ENCODE measurements at regions not wholly inside any gene's neighbourhood (a gene's known extent, or its start where the extent isn't known, plus 50 kb on each side); places are given as distances from the start of the nearest gene placed in this dataset.
A peak's percentile ranks its signal among the peaks of the same experiment; 100 is the strongest.
"Not testable (repeated sequence)": the region's sequence is repeated elsewhere in the genome, so short reads cannot be mapped to it uniquely, and the experiment has no call there.

DNA sequence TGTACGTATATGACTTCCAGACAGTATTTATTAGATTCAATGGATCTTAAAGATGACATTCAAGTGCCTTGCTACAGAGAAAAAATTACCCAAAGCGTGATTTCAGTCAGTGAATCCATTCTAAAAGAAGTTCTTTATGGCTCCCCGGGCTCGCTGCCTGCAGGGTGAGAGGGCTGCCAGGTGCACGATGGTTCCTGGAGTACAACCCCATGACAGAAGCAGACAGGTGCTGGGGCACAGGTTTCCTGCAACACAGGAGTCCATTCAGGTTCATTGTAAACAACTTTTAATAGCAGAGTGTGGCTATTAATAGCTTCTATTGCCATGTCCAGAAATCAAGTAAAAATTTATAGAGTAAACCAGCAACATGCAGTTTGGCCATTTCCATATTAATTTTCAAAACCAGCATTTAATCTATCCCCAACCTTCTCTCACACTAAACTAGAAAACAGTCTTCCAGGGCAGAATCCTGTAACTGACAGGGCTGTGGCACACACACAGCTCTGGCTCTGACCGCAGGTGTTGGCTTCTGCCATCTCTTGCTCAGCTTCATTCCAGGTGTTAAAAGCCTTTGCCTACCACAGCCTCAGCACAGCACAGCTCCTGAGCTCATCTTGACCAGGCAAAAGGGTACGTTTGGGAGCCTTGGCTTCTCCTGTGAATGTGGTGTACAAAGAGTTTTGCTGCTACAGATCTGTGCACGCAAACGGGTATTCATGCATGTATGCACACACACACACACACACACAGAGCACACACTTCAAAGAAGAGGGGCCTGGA, 185.9 kb downstream of the MEX3B start:
- no peak for DNase-seq

DNA sequence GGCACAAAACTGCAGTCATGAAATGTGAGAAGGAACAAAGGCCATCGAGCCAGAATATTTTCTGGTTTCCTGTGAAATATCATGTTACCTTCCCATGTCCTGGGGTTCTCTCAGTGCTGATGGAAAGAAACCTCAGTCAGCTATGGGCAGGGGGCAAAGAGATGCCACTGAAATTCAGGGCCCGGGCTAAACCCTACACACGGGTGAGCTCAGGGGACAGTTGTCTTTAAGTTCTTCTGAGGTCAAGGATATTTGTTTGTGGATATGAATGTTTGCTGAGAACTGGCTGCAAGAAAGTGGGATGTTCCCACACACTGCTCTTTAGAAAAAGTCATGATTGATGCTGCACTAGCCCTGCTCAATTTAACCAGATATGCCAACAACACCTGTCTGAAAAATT, 187.2 kb downstream of the MEX3B start:
- DNase-seq: no peak

DNA sequence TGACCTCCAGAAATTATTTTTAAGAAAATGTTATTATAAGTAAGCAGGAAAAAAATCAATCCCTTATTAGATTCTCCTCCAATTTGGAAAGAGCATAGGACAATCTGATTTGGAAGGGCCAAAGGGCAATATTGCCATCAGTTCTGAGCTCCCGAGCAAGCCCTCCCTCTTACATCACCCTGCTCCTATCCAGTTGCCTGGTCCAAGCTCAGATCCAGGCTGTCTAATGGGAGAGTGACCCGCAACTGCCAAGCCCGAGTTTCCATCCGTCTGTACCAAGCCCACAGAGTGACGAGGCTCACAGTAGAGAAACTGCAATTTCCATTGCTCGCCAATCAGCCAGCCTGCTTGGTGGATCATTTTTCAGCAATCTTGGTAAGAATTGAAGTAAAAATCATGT, 187.7 kb downstream of the MEX3B start:
- DNase-seq: no peak

DNA sequence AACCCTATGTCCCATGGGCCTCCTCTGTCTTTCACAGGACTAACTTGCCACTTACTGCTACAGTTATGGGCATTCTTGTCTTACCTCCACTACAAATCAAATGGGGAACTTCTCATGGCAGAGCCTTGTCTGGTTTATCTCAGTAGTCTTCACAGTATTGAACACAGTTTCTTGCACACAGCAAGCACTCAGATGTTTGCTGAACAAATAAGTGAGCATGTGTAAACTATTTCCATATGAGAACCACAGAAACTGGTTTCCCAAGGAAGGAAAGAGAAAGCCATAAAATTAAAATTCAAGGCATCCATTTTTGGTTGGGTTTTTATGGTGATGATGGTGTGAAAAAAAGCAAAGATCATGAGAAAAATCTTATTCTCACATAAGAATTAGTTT, 189.2 kb downstream of the MEX3B start:
- no peak for DNase-seq

DNA sequence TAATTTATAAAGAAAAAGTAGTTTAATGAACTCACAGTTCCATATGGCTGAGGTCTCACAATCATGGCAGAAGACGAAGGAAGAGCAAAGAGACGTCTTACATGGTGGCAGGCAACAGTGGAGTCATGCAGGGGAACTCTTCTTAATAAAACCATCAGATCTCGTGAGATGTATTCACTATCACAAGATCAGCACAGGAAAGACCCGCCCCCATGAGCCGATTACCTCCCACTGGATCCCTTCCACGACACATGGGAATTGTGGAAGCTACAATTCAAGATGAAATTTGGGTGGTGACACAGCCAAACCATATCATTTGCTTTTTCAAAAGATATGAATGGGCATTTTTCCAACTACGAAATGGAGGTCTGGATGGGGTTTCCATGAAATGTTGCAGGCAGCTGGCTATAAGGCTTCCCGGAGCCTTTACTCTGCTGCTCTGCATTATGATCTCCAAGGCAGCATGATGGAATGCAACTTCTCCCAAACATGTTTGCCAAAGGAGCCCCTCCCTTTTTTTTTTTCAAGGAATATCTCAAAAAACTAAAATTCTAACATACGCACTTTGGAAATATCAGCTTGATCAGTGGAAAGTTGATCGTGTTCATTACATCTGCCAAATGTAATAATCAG, 189.7 kb downstream of the MEX3B start:
- no peak for DNase-seq

DNA sequence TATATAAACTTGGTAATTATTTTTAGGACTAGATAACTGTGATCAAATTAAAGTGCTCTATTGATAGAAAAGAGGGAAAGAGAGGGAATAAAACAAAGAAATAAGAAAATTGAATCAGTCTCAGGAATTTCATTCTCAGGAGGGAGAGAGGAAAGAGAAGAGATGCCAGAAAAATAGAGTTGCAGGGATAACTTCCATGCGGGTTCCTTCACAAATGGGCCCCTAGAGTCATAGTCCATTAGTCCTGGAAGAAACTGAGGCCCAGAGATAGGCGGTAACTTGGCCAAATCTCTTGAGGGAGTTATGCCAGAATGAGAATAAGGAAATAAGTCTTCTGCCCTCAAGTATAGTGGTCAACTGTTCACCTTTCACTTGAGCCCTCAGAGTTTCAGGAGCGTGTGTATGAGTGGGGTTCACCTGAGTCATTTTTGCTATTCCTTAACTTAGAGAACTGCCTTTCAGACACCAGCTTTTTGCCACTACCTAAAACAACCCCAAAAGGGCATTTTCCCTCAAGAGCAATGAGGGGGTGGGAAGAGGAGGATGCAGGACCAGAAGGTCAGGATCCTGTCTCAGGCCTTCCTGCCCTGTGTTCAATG, 192.6 kb downstream of the MEX3B start:
- DNase-seq: no peak

DNA sequence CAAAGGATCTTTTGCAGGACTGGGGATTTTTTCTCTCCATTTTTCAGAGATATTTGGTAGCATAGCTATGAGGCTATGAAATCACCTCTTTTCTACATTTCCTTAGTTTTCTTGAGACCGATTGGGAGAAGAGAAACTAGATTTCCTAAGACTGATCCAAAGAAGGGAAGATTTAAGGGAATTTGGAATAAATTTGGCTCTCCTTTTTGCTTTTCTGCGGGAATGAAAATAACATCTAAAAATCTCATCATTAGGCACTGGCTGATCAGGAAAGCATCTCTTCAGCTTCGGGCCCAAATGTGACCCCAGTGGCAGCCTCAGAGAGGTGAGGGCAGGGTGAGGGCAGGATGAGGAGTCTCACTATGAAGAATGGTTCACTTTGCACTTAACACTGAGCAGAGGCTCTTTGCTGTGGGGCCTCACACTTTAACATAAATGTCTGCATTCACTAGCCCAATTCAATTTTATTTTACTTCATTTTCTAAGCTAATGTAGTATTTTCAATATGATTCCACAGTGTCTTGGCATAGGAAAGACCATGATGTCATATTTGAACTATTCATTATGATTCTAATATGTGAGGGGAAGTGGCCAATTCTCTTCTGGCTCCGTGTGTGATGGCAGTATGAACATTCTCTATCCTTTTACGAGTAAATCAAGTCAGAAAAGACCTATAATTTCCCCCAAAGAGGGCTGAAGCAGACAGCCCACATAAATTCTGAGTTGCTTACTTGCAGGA, 193.2 kb downstream of the MEX3B start:
- no peak for DNase-seq

DNA sequence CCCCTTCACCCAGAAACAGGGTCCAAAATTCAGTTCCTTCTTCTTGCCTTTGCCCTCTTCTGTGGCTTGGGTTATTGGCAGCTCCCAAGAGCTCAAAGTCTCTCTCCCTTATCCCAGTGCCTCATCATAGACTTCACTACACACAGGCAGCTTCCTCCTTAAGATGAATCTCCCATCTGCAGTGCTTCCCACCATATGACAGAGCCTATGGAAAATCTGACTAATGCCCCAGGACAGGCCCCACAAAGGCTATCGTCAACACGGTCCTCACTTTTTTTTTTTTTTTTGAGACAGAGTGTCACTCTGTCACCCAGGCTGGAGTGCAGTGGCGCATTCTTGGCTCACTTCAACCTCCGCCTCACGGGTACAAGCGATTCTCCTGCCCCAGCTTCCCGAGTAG, 194.1 kb downstream of the MEX3B start:
- DNase-seq: no peak

DNA sequence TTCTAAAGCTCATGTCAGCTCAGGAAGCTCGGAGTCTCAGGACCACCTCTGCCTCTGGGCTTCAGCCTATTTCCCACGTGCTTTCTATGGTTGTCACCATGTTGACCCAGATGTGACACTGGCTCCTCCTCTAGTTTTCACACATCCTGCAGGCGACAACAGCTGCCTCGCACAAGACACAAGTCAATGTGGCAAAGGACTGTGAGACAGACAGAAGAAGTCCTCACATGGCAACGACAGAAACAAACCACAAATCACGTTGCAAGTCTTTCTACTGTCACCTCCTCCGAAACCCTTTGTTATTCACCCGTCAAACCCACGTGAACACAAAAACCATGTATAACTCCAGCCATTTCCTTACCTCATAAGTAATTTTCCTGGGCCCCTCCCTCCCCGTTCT, 194.5 kb downstream of the MEX3B start:
- no peak for DNase-seq

DNA sequence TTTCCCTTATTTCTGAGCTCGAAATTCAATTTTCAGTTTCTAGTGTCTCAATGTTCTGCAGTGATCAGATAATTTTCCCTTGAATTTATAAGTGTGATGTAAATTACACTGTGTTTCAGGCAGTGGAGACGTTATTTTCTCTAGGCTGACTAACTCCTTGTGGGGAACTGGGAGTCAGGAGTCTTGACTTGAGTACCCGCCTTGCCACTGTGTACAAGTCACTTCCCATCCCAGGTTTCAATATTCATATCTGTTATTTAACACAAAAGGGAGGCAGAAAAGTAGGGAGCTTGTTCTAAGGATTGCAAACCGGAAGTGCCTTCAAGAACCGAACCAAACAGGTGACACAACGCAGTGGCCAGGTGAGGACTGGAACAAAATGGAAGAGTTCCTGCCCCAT, 196.5 kb downstream of the MEX3B start:
- peak; percentile 24 for DNase-seq

DNA sequence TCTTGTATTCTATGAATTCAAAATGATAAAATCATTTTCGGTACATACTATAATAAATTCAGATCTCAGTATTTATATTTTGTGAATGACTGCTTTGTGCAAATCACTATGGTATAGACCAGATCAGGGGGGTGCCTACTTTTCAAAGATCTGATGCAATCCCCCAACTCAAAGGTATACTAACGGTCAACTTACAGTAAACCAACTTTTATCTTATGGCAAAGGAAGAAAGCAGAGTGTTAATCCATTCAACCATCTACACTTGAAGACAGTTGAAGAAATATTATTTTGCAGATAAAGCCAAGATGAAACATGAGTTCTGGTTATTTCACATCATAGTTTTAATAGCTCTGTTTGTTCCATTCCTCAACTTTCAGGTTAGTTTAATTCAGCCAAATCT, 197.1 kb downstream of the MEX3B start:
- no peak for DNase-seq

DNA sequence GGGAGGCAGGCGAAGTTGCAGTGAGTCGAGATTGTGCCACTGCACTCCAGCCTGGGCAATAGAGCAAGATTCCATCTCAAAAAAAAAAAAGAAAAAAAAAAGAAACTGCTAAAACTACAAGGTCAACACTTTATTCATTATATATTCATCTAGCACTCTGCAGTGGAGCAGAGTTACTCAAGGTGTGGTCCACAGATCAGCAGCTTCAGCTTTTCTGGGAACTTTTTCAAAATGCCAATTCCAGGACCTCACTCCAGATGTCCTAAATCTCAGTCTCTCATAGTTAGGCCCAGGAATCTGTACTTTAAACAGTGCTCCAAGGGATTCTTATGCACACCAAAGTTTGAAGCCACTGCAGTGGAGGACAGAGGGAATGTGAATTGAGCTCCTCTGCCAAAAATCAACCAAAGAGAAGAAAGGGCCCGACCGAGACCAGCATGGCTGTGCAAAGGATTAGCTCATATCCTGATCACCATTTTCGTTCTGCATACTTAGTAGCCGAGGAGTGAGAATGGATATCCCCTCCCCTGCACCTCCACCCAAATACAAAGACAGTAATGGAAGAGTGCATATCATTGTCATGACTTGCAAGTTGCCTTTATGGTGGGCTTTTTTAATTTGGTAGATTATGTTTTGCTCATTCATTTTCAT, 201.9 kb downstream of the MEX3B start:
- DNase-seq: no peak

DNA sequence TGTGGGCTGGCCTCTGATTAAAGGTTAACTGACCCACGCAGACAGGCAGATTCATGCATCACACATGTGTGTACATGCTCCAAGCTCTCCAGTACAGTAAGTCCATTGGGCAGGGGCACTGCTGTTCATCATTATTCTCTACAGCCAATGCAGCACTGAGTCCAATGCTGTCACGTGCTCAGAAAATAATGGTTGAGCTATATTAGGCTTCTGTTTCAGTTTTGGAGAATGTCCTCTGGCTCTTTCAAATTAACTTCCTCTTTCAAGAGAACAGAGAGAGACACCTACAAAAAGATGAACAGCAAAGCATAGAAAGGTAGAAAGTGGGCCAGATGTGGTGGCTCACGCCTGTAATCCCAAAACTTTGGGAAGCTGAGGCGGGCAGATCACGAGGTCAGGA, 202.6 kb downstream of the MEX3B start:
- peak; percentile 41 for DNase-seq

DNA sequence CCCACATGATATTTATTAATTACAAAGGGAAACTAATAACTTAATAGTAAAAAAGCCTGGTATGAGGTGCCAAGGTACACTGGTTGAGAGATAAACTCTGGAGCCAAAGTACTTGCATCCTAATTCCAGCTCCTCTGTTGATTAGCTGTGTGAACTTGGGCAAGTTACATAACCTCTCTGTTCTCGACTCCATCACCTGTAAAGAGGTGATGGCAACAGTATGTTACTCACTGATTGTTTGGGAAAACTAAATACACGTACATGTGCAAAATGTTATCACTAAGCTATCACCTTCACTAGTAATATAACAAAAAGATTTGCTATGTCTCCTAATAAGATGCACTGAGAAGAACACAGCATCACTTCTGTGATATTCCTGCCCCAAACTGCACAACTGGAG, 206.4 kb downstream of the MEX3B start:
- no peak for DNase-seq

DNA sequence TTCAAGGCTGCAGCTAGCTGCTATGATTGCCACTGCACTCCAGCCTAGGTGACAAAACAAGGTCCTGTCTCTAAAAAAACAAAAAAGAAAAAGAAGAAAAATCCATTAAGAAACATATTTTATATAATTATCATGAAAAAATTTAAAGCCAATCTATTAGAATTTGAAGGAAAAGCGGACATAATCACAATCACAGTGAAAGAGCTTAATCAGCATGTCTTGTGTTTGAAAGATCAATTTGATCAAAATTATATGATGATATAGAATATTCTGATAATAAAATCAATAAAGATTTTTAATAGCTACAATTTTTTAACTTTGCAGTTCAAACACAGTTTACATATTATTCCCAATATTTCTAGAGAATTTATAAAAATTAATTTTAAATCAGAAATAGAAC, 210.1 kb downstream of the MEX3B start:
- DNase-seq: no peak

DNA sequence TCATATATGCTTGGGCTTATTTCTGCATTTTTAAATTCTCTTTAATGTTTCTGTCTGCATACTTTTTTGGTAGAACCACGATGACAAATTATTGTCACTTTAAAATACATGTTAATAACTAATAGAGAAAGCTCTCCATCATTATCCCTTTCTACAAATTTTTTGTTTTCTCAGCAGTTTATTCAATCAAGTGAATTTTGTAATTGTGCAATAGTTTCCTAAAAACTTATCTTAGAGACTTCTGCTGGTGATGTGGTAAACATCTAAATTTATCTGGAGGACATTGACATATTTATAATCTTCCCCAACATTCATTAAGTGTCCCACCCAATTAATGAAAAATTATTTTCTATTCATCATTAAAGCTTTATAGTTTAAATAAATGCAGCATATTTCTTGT, 215.3 kb downstream of the MEX3B start:
- DNase-seq: no peak

DNA sequence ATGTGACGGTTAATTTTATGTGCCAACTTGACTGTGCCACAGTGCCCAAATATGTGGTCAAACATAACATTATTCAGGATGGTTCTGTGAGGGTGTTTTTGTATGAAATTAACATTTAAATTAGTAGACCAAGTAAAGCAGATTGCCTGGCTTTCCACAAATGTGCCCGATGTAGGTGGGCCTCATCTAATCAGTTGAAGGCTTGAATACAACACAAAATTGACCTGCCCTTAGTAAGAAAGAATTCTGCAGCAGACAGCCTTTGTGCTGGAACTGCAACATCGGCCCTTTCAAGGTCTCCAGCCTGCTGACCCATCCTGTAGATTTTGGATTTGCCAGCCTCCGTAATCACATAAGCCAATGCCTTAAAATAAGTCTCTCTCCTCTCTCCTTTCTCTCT, 215.9 kb downstream of the MEX3B start:
- DNase-seq: no peak

DNA sequence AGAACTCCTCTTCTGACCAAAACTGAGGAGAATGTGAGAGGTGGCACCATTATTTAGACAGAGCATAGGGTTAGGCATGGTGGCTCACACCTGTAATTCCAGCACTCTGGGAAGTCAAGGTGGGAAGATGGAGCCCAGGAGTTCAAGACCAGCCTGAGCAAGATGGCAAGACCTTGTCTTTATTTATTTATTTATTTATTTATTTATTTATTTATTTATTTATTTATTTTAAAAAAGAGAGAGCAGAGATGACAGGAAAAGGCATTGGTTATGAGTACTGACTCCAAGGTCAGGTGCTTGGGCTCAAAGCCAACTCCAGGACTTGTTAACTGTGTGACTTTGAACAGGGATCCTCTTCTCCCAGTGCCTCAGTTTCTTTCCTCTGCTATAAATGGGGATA, 217.7 kb downstream of the MEX3B start:
- no peak for DNase-seq

DNA sequence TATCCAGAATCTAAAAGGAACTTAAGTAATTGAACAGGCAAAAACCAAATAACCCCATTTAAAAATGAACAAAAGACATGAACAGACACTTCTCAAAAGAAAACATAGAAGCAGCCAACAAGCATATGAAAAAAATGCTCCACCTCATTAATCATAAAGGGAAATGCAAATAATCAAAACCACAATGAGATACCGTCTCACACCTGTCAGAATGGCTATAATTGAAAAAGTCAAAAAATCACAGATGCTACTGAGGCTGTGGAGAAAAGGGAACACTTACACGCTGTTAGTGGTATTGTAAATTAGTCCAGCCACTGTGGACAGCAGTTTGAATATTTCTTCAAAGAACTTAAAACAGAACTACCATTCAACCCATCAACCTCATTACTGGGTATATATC, 220.7 kb downstream of the MEX3B start:
- DNase-seq: no peak

DNA sequence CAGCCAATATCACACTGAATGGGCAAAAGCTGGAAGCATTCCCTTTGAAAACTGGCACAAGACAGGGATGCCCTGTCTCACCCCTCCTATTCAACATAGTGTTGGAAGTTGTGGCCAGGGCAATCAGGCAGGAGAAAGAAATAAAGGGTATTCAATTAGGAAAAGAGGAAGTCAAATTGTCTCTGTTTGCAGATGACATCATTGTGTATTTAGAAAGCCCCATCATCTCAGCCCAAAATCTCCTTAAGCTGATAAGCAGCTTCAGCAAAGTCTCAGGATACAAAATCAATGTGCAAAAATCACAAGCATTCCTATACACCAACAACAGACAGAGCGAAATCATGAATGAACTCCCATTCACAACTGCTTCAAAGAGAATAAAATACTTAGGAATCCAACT, 223.2 kb downstream of the MEX3B start:
- not testable (repeated sequence) for DNase-seq

DNA sequence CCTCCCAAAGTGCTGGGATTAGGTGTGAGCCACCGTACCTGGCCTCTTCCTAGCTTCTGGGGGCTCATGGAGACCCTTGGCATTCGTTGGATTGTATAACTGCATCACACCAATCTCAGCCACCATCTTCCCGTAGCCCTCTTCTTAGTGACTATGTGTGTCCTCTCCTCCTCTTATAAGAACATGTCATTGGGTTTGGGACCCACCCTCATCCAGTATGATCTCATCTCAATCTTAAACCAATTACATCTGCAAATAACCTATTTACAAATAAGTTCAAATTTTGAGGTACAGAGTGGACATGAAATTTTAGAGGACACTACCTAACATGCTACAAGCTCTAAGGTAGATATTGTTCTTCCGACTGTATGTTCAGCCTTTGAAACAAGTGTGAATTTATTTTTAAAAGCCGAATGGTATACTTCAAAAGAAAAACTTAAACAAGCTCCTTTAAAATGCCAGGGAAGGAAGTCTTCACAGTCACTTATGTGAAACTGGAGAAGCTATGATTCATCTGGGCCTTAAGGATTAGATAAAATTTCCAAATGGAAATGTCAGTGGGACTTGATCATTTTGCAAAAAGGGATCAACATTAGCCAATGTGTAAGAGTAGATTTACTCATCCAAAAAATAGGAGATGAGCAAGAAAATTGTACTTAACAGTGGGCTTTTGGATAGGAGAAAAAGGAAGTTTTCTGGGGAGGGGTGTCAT, 225.7 kb downstream of the MEX3B start:
- no peak for DNase-seq

DNA sequence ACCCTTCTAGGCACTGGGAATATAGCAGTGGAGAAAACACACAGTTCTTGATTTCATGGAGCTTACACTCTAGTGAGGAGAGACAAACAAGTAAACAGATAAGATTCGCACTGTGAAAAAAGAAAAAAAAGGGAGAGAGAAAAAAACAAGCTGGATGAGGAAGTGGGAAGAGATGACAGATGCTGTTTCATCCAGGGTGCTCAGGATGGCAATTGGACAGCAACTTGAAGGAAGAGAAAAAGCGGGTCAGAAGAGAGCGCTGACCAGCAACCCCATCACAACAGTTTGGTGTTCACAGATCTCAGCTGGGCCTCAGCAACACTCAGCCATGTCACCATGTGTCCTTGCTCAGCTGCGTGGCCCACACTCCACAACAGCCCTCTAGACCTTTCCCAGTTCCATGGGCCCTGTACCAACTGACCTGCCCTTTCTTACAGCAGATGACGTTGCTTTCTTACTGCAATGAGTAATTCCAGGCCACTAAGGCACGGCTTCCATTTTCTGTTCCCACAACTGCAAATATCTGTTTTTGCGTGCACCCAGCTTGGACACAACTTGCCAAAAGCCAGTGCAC, 230.8 kb downstream of the MEX3B start:
- DNase-seq: no peak
